IMR-90 (cell line): ENCODE measurements at regions not wholly inside any gene's neighbourhood (a gene's known extent, or its start where the extent isn't known, plus 50 kb on each side); places are given as distances from the start of the nearest gene placed in this dataset.

Source experiments
- ATAC-seq: fragments of 200-7000 bp; cut with Tn5 transposase; 2 replicates; pipeline ENCODE4 v1.9.1; 2020; ENCODE audit warnings: low read depth, mild to moderate bottlenecking, moderate library complexity
- BruUV-seq: library from RNA; stranded (reverse); fragments of 400-500 nt; replicated peaks from 2 replicates; lab custom pipeline; 2021; lab: Mats Ljungman, UMichigan
- CTCF ChIA-PET: fragments of 300-600 bp; formaldehyde crosslinking; extraction: SDS; loops from one replicate; lab custom pipeline; 2021; ENCODE audit warnings: antibody characterized with exemption; lab: Yijun Ruan, JAX
- POLR2A ChIA-PET: fragments of 300-600 bp; sonication (Branson Sonifier 250); formaldehyde crosslinking; loops from one replicate; lab custom pipeline; 2022; ENCODE audit warnings: antibody characterized with exemption; ENCODE audit not compliant: unreplicated experiment; lab: Charles Lee
- DNase-seq: peaks from one replicate; pipeline ENCODE4 v3.0.0; 2013
- H2AFZ ChIP-seq: replicated peaks from 2 replicates; pipeline ENCODE3; 2013; ENCODE audit warnings: low read length, mild to moderate bottlenecking; ENCODE audit not compliant: poor library complexity
- H2AK5ac ChIP-seq: 2 replicates; pipeline ENCODE4 v1.6.1; 2013; ENCODE audit warnings: low read depth, low read length, inconsistent platforms
- H2AK9ac ChIP-seq: replicated peaks from 2 replicates; pipeline ENCODE3; 2013; ENCODE audit warnings: mild to moderate bottlenecking, low read depth, low read length, moderate library complexity; ENCODE audit not compliant: poor library complexity
- H2BK120ac ChIP-seq: 2 replicates; pipeline ENCODE4 v1.6.1; 2013; ENCODE audit warnings: low read depth, low read length, inconsistent platforms
- H2BK15ac ChIP-seq: 3 replicates; pipeline ENCODE4 v1.6.1; 2013; ENCODE audit warnings: low read depth, low read length, inconsistent platforms
- H2BK20ac ChIP-seq: 2 replicates; pipeline ENCODE4 v1.6.1; 2013; ENCODE audit warnings: low read depth, mild to moderate bottlenecking, inconsistent platforms, low read length, moderate library complexity
- H2BK5ac ChIP-seq: 2 replicates; pipeline ENCODE4 v1.6.1; 2013; ENCODE audit warnings: mild to moderate bottlenecking, low read depth, low read length, inconsistent platforms; ENCODE audit not compliant: poor library complexity, severe bottlenecking
- H3K14ac ChIP-seq: replicated peaks from 2 replicates; pipeline ENCODE4 v1.6.1; 2013; ENCODE audit warnings: low read depth, low read length, inconsistent platforms
- H3K18ac ChIP-seq: 2 replicates; pipeline ENCODE4 v1.6.1; 2013; ENCODE audit warnings: low read depth, low read length, control low read depth
- H3K23ac ChIP-seq: 2 replicates; pipeline ENCODE4 v1.6.1; 2013; ENCODE audit warnings: low read depth, low read length, inconsistent platforms
- H3K27ac ChIP-seq: 2 replicates; pipeline ENCODE4 v1.5.1; 2013; ENCODE audit warnings: mild to moderate bottlenecking, control low read depth, low read length; ENCODE audit not compliant: insufficient read depth
- H3K27me3 ChIP-seq: 2 replicates; pipeline ENCODE4 v1.6.1; 2013; ENCODE audit warnings: low read length; ENCODE audit not compliant: control insufficient read depth, insufficient read depth
- H3K36me3 ChIP-seq: 2 replicates; pipeline ENCODE4 v1.6.1; 2013; ENCODE audit warnings: low read length, mixed read lengths; ENCODE audit not compliant: control insufficient read depth, insufficient read depth
- H3K4ac ChIP-seq: 2 replicates; pipeline ENCODE4 v1.6.1; 2013; ENCODE audit warnings: low read depth, low read length, inconsistent platforms
- H3K4me1 ChIP-seq: 2 replicates; pipeline ENCODE4 v1.6.1; 2013; ENCODE audit warnings: low read length, mixed read lengths; ENCODE audit not compliant: control insufficient read depth, insufficient read depth
- H3K4me2 ChIP-seq: 2 replicates; pipeline ENCODE4 v1.6.1; 2013; ENCODE audit warnings: low read depth, mild to moderate bottlenecking, control low read depth, low read length, moderate library complexity
- H3K4me3 ChIP-seq: 2 replicates; pipeline ENCODE4 v1.5.1; 2013; ENCODE audit warnings: low read depth, mild to moderate bottlenecking, control low read depth, low read length, moderate library complexity; ENCODE audit not compliant: insufficient read depth
- H3K56ac ChIP-seq: 2 replicates; pipeline ENCODE4 v1.6.1; 2013; ENCODE audit warnings: low read length, inconsistent platforms; ENCODE audit not compliant: insufficient read depth; ENCODE audit errors: extremely low read depth
- H3K79me1 ChIP-seq, 2 experiments: 2 replicates each; pipeline ENCODE4 v1.6.1; 2013; ENCODE audit warnings: low read length in 2 of 2, inconsistent platforms in 1 of 2, low read depth in 1 of 2
- H3K9ac ChIP-seq: 2 replicates; pipeline ENCODE4 v1.6.1; 2013; ENCODE audit warnings: low read depth, low read length, control low read depth
- H3K9me1 ChIP-seq: 2 replicates; pipeline ENCODE4 v1.6.1; 2013; ENCODE audit warnings: low read length, inconsistent platforms; ENCODE audit not compliant: insufficient read depth
- H3K9me3 ChIP-seq: 2 replicates; pipeline ENCODE4 v1.6.1; 2013; ENCODE audit warnings: low read length; ENCODE audit not compliant: control insufficient read depth, insufficient read depth
- H4K20me1 ChIP-seq: 2 replicates; pipeline ENCODE4 v1.6.1; 2013; ENCODE audit warnings: low read length, inconsistent platforms; ENCODE audit not compliant: insufficient read depth
- H4K5ac ChIP-seq: 2 replicates; pipeline ENCODE4 v1.6.1; 2013; ENCODE audit warnings: mild to moderate bottlenecking, low read depth, low read length, control low read depth
- H4K8ac ChIP-seq, 2 experiments: 2 replicates each; pipeline ENCODE4 v1.6.1; 2013; ENCODE audit warnings: low read depth in 2 of 2, low read length in 2 of 2, control low read depth in 1 of 2, inconsistent platforms in 1 of 2
- H4K91ac ChIP-seq: 2 replicates; pipeline ENCODE4 v1.6.1; 2013; ENCODE audit warnings: low read depth, low read length, inconsistent platforms; ENCODE audit not compliant: insufficient read depth
- BHLHE40 ChIP-seq: fragments of 150-350 bp; IDR thresholded peaks from 2 replicates; pipeline ENCODE4 v1.6.1; 2016; ENCODE audit warnings: mild to moderate bottlenecking, low read depth, low read length
- CEBPB ChIP-seq: IDR thresholded peaks from 2 replicates; pipeline ENCODE4 v1.6.1; 2012; ENCODE audit warnings: low read depth, low read length, improper control_type of control experiment
- CHD1 ChIP-seq: IDR thresholded peaks from 2 replicates; pipeline ENCODE4 v1.6.1; 2012; ENCODE audit warnings: low read depth, low read length, improper control_type of control experiment
- ELK1 ChIP-seq: fragments of 150-350 bp; IDR thresholded peaks from 2 replicates; pipeline ENCODE4 v1.6.1; 2016; ENCODE audit warnings: low read depth, mild to moderate bottlenecking, low read length, moderate library complexity, borderline replicate concordance
- FOS ChIP-seq: fragments of 150-350 bp; IDR thresholded peaks from 2 replicates; pipeline ENCODE4 v1.6.1; 2016; ENCODE audit warnings: low read depth, low read length
- MAFK ChIP-seq: IDR thresholded peaks from 2 replicates; pipeline ENCODE4 v1.6.1; 2012; ENCODE audit warnings: low read depth, low read length, improper control_type of control experiment
- MAZ ChIP-seq: IDR thresholded peaks from 2 replicates; pipeline ENCODE4 v1.6.1; 2012; ENCODE audit warnings: low read depth, mild to moderate bottlenecking, low read length, improper control_type of control experiment, moderate library complexity, borderline replicate concordance
- MXI1 ChIP-seq: IDR thresholded peaks from 2 replicates; pipeline ENCODE4 v1.6.1; 2012; ENCODE audit warnings: low read depth, mild to moderate bottlenecking, low read length, moderate library complexity, borderline replicate concordance
- POLR2A ChIP-seq: IDR thresholded peaks from 2 replicates; pipeline ENCODE4 v1.6.1; 2012; ENCODE audit warnings: mild to moderate bottlenecking, low read depth, low read length
- RAD21 ChIP-seq: IDR thresholded peaks from 2 replicates; pipeline ENCODE4 v1.6.1; 2012; ENCODE audit warnings: low read length, improper control_type of control experiment
- RCOR1 ChIP-seq: IDR thresholded peaks from 2 replicates; pipeline ENCODE4 v1.6.1; 2012; ENCODE audit warnings: mild to moderate bottlenecking, low read length, improper control_type of control experiment; ENCODE audit not compliant: insufficient replicate concordance
- RFX5 ChIP-seq: IDR thresholded peaks from 2 replicates; pipeline ENCODE4 v1.8.0; 2012; ENCODE audit warnings: low read depth, mild to moderate bottlenecking, low read length, moderate library complexity
- SMC3 ChIP-seq: fragments of 150-350 bp; IDR thresholded peaks from 2 replicates; pipeline ENCODE4 v1.6.1; 2016; ENCODE audit warnings: low read depth, mild to moderate bottlenecking, antibody characterized with exemption, low read length, moderate library complexity
- WGBS, 2 experiments: methylation state at CpG; one replicate each; pipeline versions ENCODE4 v1.1.5 to v1.1.7; 2013; ENCODE audit warnings: missing lambda C conversion rate in 2 of 2; ENCODE audit not compliant: insufficient read length in 1 of 2; ENCODE audit errors: extremely low coverage in 2 of 2; 5-methylcytosine and 5-hydroxymethylcytosine counted together
- dilution Hi-C: fragments of 300-500 bp; cut with HindIII; formaldehyde crosslinking; loops from one replicate; pipeline ENCODE4 v1.14.3; 2018; ENCODE audit warnings: low sequenced_read_pairs; ENCODE audit not compliant: unreplicated experiment
- in situ Hi-C: fragments of 300-500 bp; cut with MboI; formaldehyde crosslinking; loops from 3 replicates; pipeline ENCODE4 v1.14.3; 2019; ENCODE audit warnings: low sequenced_read_pairs, inconsistent platforms, mixed read lengths
- intact Hi-C: fragments of 100-400 bp; cut with micrococcal nuclease; formaldehyde crosslinking; loops from 2 replicates; pipeline ENCODE4 v1.10.0; 2022
- TF ChIP-seq, protein P1 (sequence below): conservative IDR thresholded peaks from 2 replicates; pipeline ENCODE4 v1.5.1; 2012; ENCODE audit warnings: mild to moderate bottlenecking, low read depth, low read length, improper control_type of control experiment
- TF ChIP-seq, protein P2 (sequence below): fragments of 150-350 bp; IDR thresholded peaks from 2 replicates; pipeline ENCODE4 v1.6.1; 2017; ENCODE audit warnings: mild to moderate bottlenecking, antibody characterized with exemption, low read length, low read depth

DNA sequence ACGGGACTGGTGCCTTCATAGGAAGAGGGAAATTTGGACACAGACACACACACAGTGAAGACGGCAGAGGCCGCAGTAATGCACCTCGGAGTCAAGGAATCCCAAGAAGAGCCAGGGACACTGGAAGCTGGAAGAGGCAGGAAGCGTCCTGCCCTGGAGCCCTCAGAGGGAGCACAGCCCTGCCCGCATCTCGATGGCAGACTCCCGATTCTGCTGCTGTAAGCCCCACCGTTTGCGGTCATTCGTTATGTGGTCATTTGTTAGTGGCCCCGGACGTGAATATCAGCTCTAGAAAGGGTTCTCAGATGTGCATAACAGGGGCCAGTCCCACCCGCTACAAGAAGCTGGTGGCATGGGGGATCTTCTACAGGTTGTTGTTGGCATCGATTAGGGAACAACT lies 316.6 kb downstream of the FOXL1 start:
- no peak for TF ChIP-seq FOS
- TF ChIP-seq RFX5, result no peak
- TF ChIP-seq, protein P1, sequence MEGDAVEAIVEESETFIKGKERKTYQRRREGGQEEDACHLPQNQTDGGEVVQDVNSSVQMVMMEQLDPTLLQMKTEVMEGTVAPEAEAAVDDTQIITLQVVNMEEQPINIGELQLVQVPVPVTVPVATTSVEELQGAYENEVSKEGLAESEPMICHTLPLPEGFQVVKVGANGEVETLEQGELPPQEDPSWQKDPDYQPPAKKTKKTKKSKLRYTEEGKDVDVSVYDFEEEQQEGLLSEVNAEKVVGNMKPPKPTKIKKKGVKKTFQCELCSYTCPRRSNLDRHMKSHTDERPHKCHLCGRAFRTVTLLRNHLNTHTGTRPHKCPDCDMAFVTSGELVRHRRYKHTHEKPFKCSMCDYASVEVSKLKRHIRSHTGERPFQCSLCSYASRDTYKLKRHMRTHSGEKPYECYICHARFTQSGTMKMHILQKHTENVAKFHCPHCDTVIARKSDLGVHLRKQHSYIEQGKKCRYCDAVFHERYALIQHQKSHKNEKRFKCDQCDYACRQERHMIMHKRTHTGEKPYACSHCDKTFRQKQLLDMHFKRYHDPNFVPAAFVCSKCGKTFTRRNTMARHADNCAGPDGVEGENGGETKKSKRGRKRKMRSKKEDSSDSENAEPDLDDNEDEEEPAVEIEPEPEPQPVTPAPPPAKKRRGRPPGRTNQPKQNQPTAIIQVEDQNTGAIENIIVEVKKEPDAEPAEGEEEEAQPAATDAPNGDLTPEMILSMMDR, result no peak
- TF ChIP-seq RCOR1, result no peak
- no peak for TF ChIP-seq RAD21
- no peak for TF ChIP-seq MAFK
- no peak for TF ChIP-seq MAZ
- TF ChIP-seq POLR2A, result no peak
- TF ChIP-seq CHD1, result no peak
- no peak for TF ChIP-seq SMC3
- no peak for TF ChIP-seq CEBPB
- TF ChIP-seq, protein P2, sequence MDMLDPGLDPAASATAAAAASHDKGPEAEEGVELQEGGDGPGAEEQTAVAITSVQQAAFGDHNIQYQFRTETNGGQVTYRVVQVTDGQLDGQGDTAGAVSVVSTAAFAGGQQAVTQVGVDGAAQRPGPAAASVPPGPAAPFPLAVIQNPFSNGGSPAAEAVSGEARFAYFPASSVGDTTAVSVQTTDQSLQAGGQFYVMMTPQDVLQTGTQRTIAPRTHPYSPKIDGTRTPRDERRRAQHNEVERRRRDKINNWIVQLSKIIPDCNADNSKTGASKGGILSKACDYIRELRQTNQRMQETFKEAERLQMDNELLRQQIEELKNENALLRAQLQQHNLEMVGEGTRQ, result no peak
- TF ChIP-seq ELK1, result no peak
- TF ChIP-seq MXI1, result no peak
- TF ChIP-seq BHLHE40, result no peak
- Histone ChIP-seq H4K20me1 (no peaks in the 10 kb centered on the region), H3K18ac (no peak overlapping the region), H4K8ac (no peak overlapping the region), H3K79me1 (no peaks in the 10 kb centered on the region), H3K4me1 (peaks cover 8% of the 10 kb centered on the region), H3K27me3 (no peaks in the 10 kb centered on the region), H2BK5ac (no peak overlapping the region), H3K9ac (no peak overlapping the region), H3K56ac (no peak overlapping the region), H2AK5ac (no peak overlapping the region), H2BK15ac (no peak overlapping the region), H4K5ac (no peak overlapping the region), H2AK9ac (no peak overlapping the region), H3K36me3 (no peaks in the 10 kb centered on the region), H2BK120ac (no peak overlapping the region), H2BK20ac (no peak overlapping the region), H3K14ac (no peak overlapping the region), H4K91ac (no peak overlapping the region), H3K9me3 (no peaks in the 10 kb centered on the region), H2AFZ (no peak overlapping the region), H3K4me3 (no peak overlapping the region), H3K4ac (no peak overlapping the region), H3K27ac (no peak overlapping the region), H3K9me1 (peaks cover 9% of the 10 kb centered on the region), H3K23ac (no peak overlapping the region), H3K4me2 (no peak overlapping the region)
- POLR2A ChIA-PET, result no interaction called here
- in situ Hi-C loops, result no loop called here
- ATAC-seq (no peak), DNase-seq (no peak)
- WGBS, 2 experiments, result 96% methylated on average over 8 of the region's 15 CpGs; no CpG with 5 or more reads in 1 of the 2 experiments
- dilution Hi-C loops, result no loop called here
- intact Hi-C loops, result no loop called here
- CTCF ChIA-PET, result no interaction called here
- no TSS peak for BruUV-seq
